Stimulated activated effector memory CD8-positive, alpha-beta T cell treated with anti-CD3 and anti-CD28 coated beads, Interleukin-12 subunit alpha, Interleukin-12 subunit beta, amount 100 ng/mL, for 72 hours (primary cell): ENCODE measurements at regions not wholly inside any gene's neighbourhood (a gene's known extent, or its start where the extent isn't known, plus 50 kb on each side); places are given as distances from the start of the nearest gene placed in this dataset.
"Not testable (repeated sequence)": the region's sequence is repeated elsewhere in the genome, so short reads cannot be mapped to it uniquely, and the experiment has no call there.

ENCODE experiments used
- ATAC-seq: fragments of 150-1000 bp; cut with Tn5 transposase; 2 replicates; pipeline ENCODE4 v1.10.0; 2021
- DNase-seq, 2 donors: peaks; one replicate each; pipeline ENCODE4 v3.0.0; 2021 to 2022; ENCODE audit warnings: low spot score in 2 of 2
- H3K27ac Mint-ChIP-seq: one replicate; pipeline ENCODE4 v1.8.0; 2022; ENCODE audit warnings: mild to moderate bottlenecking, mixed read lengths
- H3K36me3 Mint-ChIP-seq: one replicate; pipeline ENCODE4 v1.8.0; 2022; ENCODE audit warnings: mild to moderate bottlenecking, mixed read lengths
- H3K4me1 Mint-ChIP-seq: one replicate; pipeline ENCODE4 v1.8.0; 2022; ENCODE audit warnings: mixed read lengths
- H3K4me3 Mint-ChIP-seq: one replicate; pipeline ENCODE4 v1.8.0; 2022; ENCODE audit warnings: mild to moderate bottlenecking, mixed read lengths
- H3K9me3 Mint-ChIP-seq: one replicate; pipeline ENCODE4 v1.8.0; 2022; ENCODE audit warnings: mixed read lengths

- H3K27ac Mint-ChIP-seq = not testable (repeated sequence)
These were observed 56.5 kb upstream of the ABHD2 start for GRCh38 chr15:89031637-89032285.

DNA sequence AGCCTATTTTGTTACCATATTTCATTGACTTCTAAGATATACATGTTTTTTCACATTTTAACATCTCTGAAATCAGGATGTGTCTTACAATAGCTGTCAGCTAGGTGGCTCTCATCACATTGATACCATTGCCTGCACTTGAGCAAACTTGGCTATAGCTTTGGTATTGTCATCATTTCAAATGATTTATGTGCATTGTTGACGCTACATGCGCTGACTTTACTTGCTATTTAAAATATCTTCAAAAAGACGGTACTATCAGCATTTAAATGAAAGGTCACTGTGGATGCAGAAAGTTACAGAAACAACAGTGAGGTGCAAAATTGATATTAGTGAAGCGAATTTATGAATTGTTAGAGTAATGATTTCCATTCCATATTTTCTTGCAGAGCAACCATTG is 54.0 kb upstream of the ABHD2 start:
- Mint-ChIP-seq H3K4me1 (no peaks in the 10 kb centered on the region), H3K9me3 (no peaks in the 10 kb centered on the region), H3K4me3 (no peak overlapping the region), H3K36me3 (no peaks in the 10 kb centered on the region), H3K27ac (no peak overlapping the region)
- ATAC-seq (no peak), DNase-seq (no peak)

More at GRCh38 chr15:89031637-89032285, 56.5 kb upstream of the ABHD2 start:
- not testable (repeated sequence) for H3K9me3 Mint-ChIP-seq, H3K4me1 Mint-ChIP-seq, ATAC-seq, H3K4me3 Mint-ChIP-seq, H3K36me3 Mint-ChIP-seq, DNase-seq

DNA sequence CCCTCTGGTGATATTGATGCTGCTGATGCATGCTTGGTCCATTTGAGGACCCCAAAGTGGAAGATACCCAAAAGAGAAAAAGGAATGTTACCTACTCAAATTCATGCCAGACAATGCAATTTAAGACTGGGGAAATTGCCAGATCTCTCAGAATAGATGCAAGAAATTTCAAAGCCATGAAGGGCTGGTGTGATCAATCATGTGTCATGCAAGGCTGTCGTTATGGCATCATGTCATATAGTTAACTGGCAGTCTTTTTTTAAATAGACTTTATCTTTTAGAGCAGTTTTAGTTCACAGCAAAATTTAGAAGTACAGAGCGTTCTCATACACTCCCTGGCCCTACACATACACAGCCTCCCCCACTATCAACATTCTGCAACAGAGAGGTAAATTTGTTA is 53.1 kb upstream of the ABHD2 start:
- H3K36me3 Mint-ChIP-seq = no peaks in the 10 kb centered on the region

DNA sequence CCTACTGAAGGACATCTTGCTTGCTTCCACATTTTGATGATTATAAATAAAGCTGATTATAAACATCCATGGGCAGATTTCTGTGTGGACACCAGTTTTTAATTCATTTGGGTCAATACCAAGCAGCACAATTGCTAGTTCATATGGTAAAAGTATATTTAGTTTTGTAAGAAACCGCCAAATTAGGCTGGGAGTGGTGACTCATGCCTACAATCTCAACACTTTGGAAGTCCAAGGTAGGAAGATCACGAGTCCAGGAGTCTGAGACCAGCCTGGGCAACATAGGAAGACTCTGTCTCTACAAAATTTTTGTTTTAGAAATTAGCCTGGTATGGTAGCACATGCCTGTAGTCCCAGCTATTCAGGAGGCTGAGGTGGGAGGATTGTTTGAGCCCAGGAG is 52.6 kb upstream of the ABHD2 start:
- Mint-ChIP-seq H3K4me1 (peaks cover 4% of the 10 kb centered on the region), H3K9me3 (no peaks in the 10 kb centered on the region), H3K36me3 (no peaks in the 10 kb centered on the region), H3K27ac (no peak overlapping the region), H3K4me3 (no peak overlapping the region)
- no peak for DNase-seq
- no peak for ATAC-seq

More for the DNA sequence above, 53.1 kb upstream of the ABHD2 start:
- H3K27ac Mint-ChIP-seq = no peak overlapping the region
- no peak overlapping the region for H3K4me3 Mint-ChIP-seq
- no peak for ATAC-seq
- H3K4me1 Mint-ChIP-seq = no peaks in the 10 kb centered on the region
- DNase-seq = no peak
- H3K9me3 Mint-ChIP-seq = no peaks in the 10 kb centered on the region

GRCh38 chr15:89038146-89038545 is 50.1 kb upstream of the ABHD2 start:
- DNase-seq = no peak
- H3K4me1 Mint-ChIP-seq = peaks cover 5% of the 10 kb centered on the region
- no peak overlapping the region for H3K27ac Mint-ChIP-seq
- H3K4me3 Mint-ChIP-seq = no peak overlapping the region
- no peaks in the 10 kb centered on the region for H3K9me3 Mint-ChIP-seq
- H3K36me3 Mint-ChIP-seq = no peaks in the 10 kb centered on the region
- ATAC-seq = no peak
